Upper lobe of left lung (tissue), 6 donors: ENCODE measurements at regions not wholly inside any gene's neighbourhood (a gene's known extent, or its start where the extent isn't known, plus 50 kb on each side); places are given as distances from the start of the nearest gene placed in this dataset.

Source experiments
- ATAC-seq, 2 donors: fragments of 200-7000 bp; cut with Tn5 transposase; one replicate each; pipeline ENCODE4 v1.9.1; 2022; ENCODE audit warnings: mild to moderate bottlenecking in 2 of 2, moderate library complexity in 2 of 2; ENCODE audit not compliant: low FRiP score in 2 of 2
- DNase-seq, 2 donors: peaks; one replicate each; pipeline ENCODE4 v3.0.0-alpha.2; 2019 to 2020
- H3K27ac ChIP-seq, 4 donors: fragments of 200-600 bp; sonication (generic); one replicate each; pipeline ENCODE4 v1.5.1; 2016 to 2019
- H3K27me3 ChIP-seq, 4 donors: fragments of 200-600 bp; sonication (generic); one replicate each; pipeline ENCODE4 v1.5.1; 2017 to 2019
- H3K36me3 ChIP-seq, 4 donors: fragments of 200-600 bp; sonication (generic); one replicate each; pipeline ENCODE4 v1.5.1; 2016 to 2019
- H3K4me1 ChIP-seq, 4 donors: fragments of 200-600 bp; sonication (generic); one replicate each; pipeline ENCODE4 v1.5.1; 2018 to 2019
- H3K4me3 ChIP-seq, 4 donors: fragments of 200-600 bp; sonication (generic); one replicate each; pipeline ENCODE4 v1.5.1; 2017 to 2019; ENCODE audit warnings: mild to moderate bottlenecking in 2 of 4, moderate library complexity in 1 of 4
- H3K9me3 ChIP-seq, 4 donors: fragments of 200-600 bp; sonication (generic); one replicate each; pipeline ENCODE4 v1.5.1; 2018 to 2019
- EP300 ChIP-seq, 4 donors: sonication (generic); formaldehyde crosslinking; IDR thresholded peaks; one replicate each; pipeline ENCODE4 v1.5.1; 2017; ENCODE audit warnings: antibody characterized with exemption in 4 of 4, control low read depth in 2 of 4
- POLR2A ChIP-seq, 4 donors: fragments of 450-650 bp; IDR thresholded peaks; one replicate each; pipeline ENCODE4 v1.5.1; 2016 to 2017; ENCODE audit warnings: antibody characterized with exemption in 4 of 4, mild to moderate bottlenecking in 2 of 4
- POLR2AphosphoS5 ChIP-seq, 2 donors: sonication (generic); formaldehyde crosslinking; IDR thresholded peaks; one replicate each; pipeline ENCODE4 v1.5.1; 2017; ENCODE audit warnings: antibody characterized with exemption in 2 of 2
- WGBS, 2 donors: methylation state at CpG; one replicate each; pipeline ENCODE4 v1.1.5; 2017 to 2018; 5-methylcytosine and 5-hydroxymethylcytosine counted together
- TF ChIP-seq, protein P1 (sequence below), 6 experiments: fragments of 450-650 bp in 4 of 6; fragments of 200-600 bp in 2 of 6; sonication (generic) in 2 of 6; IDR thresholded peaks; one replicate each; pipeline ENCODE4 v1.5.1; 2016 to 2019; ENCODE audit warnings: antibody characterized with exemption in 6 of 6
- donor health status: DM: no; HTN: no; CAD: no; lungs with moderate emphysema.
- donor health status: DM: no; HTN: yes; CAD: no; lungs with severe emphysema.

- Histone ChIP-seq H3K36me3 (no peaks in the 10 kb centered on the region), H3K4me1 (no peaks in the 10 kb centered on the region), H3K4me3 (no peak overlapping the region), H3K27me3 (no peaks in the 10 kb centered on the region), H3K27ac (no peak overlapping the region), H3K9me3 (no peaks in the 10 kb centered on the region)
- ATAC-seq = no peak
- TF ChIP-seq POLR2A (IDR thresholded peaks at IDR 0.05) (no peak), POLR2AphosphoS5 (IDR thresholded peaks at IDR 0.05) (no peak), EP300 (IDR thresholded peaks at IDR 0.05) (no peak)
- TF ChIP-seq, protein P1, sequence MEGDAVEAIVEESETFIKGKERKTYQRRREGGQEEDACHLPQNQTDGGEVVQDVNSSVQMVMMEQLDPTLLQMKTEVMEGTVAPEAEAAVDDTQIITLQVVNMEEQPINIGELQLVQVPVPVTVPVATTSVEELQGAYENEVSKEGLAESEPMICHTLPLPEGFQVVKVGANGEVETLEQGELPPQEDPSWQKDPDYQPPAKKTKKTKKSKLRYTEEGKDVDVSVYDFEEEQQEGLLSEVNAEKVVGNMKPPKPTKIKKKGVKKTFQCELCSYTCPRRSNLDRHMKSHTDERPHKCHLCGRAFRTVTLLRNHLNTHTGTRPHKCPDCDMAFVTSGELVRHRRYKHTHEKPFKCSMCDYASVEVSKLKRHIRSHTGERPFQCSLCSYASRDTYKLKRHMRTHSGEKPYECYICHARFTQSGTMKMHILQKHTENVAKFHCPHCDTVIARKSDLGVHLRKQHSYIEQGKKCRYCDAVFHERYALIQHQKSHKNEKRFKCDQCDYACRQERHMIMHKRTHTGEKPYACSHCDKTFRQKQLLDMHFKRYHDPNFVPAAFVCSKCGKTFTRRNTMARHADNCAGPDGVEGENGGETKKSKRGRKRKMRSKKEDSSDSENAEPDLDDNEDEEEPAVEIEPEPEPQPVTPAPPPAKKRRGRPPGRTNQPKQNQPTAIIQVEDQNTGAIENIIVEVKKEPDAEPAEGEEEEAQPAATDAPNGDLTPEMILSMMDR (IDR thresholded peaks at IDR 0.05) = no peak
- 74 to 78% methylated on average over 2 of the region's 2 CpGs for WGBS, 2 donors
- no peak for DNase-seq
Observed at GRCh38 chr17:70869402-70870085, 700.2 kb downstream of the KCNJ2 start.

DNA sequence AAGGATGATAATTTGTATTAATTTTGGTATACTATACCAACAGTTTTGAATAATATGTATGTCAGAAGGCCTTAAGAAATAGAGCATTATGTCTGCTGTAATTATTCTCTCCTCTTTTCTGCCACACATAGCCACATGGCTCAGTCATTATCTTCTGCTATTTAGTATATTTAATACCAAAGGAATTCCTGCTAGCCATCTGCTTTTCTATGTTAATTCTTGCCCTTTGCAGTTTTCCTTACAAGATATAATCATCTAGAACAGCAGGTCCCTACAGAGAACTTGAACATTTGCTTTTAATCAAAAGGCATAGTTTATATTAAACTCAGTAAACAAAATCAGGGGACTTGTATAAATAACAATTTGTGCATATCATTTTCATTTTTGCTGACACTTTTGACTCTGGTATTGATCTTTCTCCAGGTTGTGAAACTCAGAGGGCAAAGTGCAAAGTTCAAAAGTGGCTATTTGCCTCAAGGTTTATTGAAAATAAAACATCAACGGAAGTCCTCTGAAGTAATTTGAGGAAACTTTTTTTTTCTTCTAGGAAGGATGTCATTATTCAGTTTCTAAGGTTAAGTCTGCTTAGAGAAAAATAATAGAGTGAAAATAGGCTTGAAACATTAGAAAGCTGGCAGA, 702.0 kb downstream of the KCNJ2 start:
- Histone ChIP-seq H3K4me1 (no peaks in the 10 kb centered on the region), H3K9me3 (no peaks in the 10 kb centered on the region), H3K27ac (no peak overlapping the region), H3K27me3 (no peaks in the 10 kb centered on the region), H3K4me3 (no peak overlapping the region), H3K36me3 (no peaks in the 10 kb centered on the region)
- 21 to 27% methylated on average over 1 of the region's 1 CpG for WGBS, 2 donors
- ATAC-seq (no peak), DNase-seq (no peak)
- TF ChIP-seq POLR2A (IDR thresholded peaks at IDR 0.05) = no peak
- no peak for TF ChIP-seq EP300 (IDR thresholded peaks at IDR 0.05)
- no peak for TF ChIP-seq POLR2AphosphoS5 (IDR thresholded peaks at IDR 0.05)
- TF ChIP-seq, protein P1 (IDR thresholded peaks at IDR 0.05) = no peak

GRCh38 chr17:70872103-70872502, 702.8 kb downstream of the KCNJ2 start:
- H3K4me3 ChIP-seq = no peak overlapping the region
- H3K4me1 ChIP-seq = no peaks in the 10 kb centered on the region
- DNase-seq = no peak
- H3K27ac ChIP-seq = no peak overlapping the region
- no peaks in the 10 kb centered on the region for H3K36me3 ChIP-seq
- WGBS, 2 donors = 64 to 70% methylated on average over 3 of the region's 3 CpGs
- H3K27me3 ChIP-seq = no peaks in the 10 kb centered on the region
- TF ChIP-seq POLR2A (IDR thresholded peaks at IDR 0.05) = no peak
- TF ChIP-seq POLR2AphosphoS5 (IDR thresholded peaks at IDR 0.05) = no peak
- no peak for TF ChIP-seq EP300 (IDR thresholded peaks at IDR 0.05)
- no peaks in the 10 kb centered on the region for H3K9me3 ChIP-seq
- ATAC-seq = no peak

GRCh38 chr17:70875729-70876310, 706.5 kb downstream of the KCNJ2 start:
- ATAC-seq (no peak), DNase-seq (no peak)
- TF ChIP-seq, protein P1 (IDR thresholded peaks at IDR 0.05) = no peak
- no peak for TF ChIP-seq POLR2AphosphoS5 (IDR thresholded peaks at IDR 0.05)
- TF ChIP-seq POLR2A (IDR thresholded peaks at IDR 0.05) = no peak
- TF ChIP-seq EP300 (IDR thresholded peaks at IDR 0.05) = no peak
- Histone ChIP-seq H3K36me3 (no peaks in the 10 kb centered on the region), H3K9me3 (no peaks in the 10 kb centered on the region), H3K27ac (no peak overlapping the region), H3K4me1 (no peaks in the 10 kb centered on the region), H3K4me3 (no peak overlapping the region), H3K27me3 (no peaks in the 10 kb centered on the region)
- WGBS, 2 donors = 72 to 92% methylated on average over 2 of the region's 2 CpGs

DNA sequence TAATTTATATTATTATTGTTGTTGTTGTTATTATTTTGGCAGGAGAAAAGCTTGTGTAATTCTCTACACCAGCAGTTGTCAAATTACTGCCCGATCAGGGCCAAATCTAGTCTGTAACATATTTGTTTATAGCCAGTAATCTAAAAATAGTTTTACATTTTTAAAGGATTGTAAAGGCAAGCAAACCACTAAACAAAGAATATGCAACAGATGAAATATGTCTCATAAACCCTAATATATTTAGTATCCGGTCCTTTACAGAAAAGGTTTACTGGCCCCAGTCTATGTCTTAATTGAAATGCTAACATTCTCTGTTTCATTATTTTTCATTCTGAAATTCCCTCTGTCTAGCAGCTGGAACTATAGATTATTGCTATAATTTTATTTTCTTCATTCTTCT, 709.5 kb downstream of the KCNJ2 start:
- no peaks in the 10 kb centered on the region for H3K9me3 ChIP-seq
- H3K4me3 ChIP-seq = no peak overlapping the region
- no peaks in the 10 kb centered on the region for H3K4me1 ChIP-seq
- no peak for DNase-seq
- no peaks in the 10 kb centered on the region for H3K27me3 ChIP-seq
- no peaks in the 10 kb centered on the region for H3K36me3 ChIP-seq
- no peak for TF ChIP-seq EP300 (IDR thresholded peaks at IDR 0.05)
- H3K27ac ChIP-seq = no peak overlapping the region
- ATAC-seq = no peak
- WGBS, 2 donors = 64 to 70% methylated on average over 2 of the region's 2 CpGs
